Neuronal stem cell (in vitro differentiated cells): ENCODE measurements at regions not wholly inside any gene's neighbourhood (a gene's known extent, or its start where the extent isn't known, plus 50 kb on each side); places are given as distances from the start of the nearest gene placed in this dataset.

Experiments used
- DNase-seq: peaks from one replicate; pipeline ENCODE4 v3.0.0-alpha.2; 2013; ENCODE audit warnings: low spot score
- H2AFZ ChIP-seq: one replicate; pipeline ENCODE4 v1.6.1; 2013; ENCODE audit warnings: mild to moderate bottlenecking, low read length, inconsistent platforms
- H2AK5ac ChIP-seq: 2 replicates; pipeline ENCODE4 v1.6.1; 2013; ENCODE audit warnings: low read depth, mild to moderate bottlenecking, inconsistent platforms, low read length, moderate library complexity, mixed read lengths
- H2BK120ac ChIP-seq: 2 replicates; pipeline ENCODE4 v1.6.1; 2013; ENCODE audit warnings: low read depth, mild to moderate bottlenecking, inconsistent platforms, low read length, moderate library complexity, mixed read lengths
- H2BK12ac ChIP-seq: one replicate; pipeline ENCODE4 v1.6.1; 2013; ENCODE audit warnings: low read length, inconsistent platforms
- H2BK15ac ChIP-seq: 2 replicates; pipeline ENCODE4 v1.6.1; 2013; ENCODE audit warnings: mild to moderate bottlenecking, low read length, inconsistent platforms, mixed read lengths
- H2BK5ac ChIP-seq: one replicate; pipeline ENCODE4 v1.6.1; 2013; ENCODE audit warnings: inconsistent platforms, mild to moderate bottlenecking, low read length, moderate library complexity
- H3K14ac ChIP-seq: one replicate; pipeline ENCODE4 v1.6.1; 2013; ENCODE audit warnings: low read length, inconsistent platforms
- H3K18ac ChIP-seq: 2 replicates; pipeline ENCODE4 v1.6.1; 2013; ENCODE audit warnings: low read length, inconsistent platforms
- H3K23ac ChIP-seq: 2 replicates; pipeline ENCODE4 v1.6.1; 2013; ENCODE audit warnings: low read depth, mild to moderate bottlenecking, mixed read lengths, low read length, inconsistent platforms; ENCODE audit not compliant: poor library complexity
- H3K27ac ChIP-seq: replicated peaks from 3 replicates; pipeline ENCODE4 v1.5.1; 2013; ENCODE audit warnings: low read length, inconsistent platforms
- H3K27me3 ChIP-seq, 3 experiments: 2 replicates each; pipeline ENCODE4 v1.6.1; 2013; ENCODE audit warnings: low read length in 3 of 3, mild to moderate bottlenecking in 2 of 3, inconsistent platforms in 1 of 3, low read depth in 1 of 3, mixed read lengths in 1 of 3, moderate library complexity in 1 of 3; ENCODE audit not compliant: control insufficient read depth in 3 of 3, insufficient read depth in 3 of 3
- H3K36me3 ChIP-seq, 2 donors: replicated peaks in 1 of 2; 2 replicates each; pipeline ENCODE4 v1.6.1; 2013; ENCODE audit warnings: low read length in 2 of 2; ENCODE audit not compliant: control insufficient read depth in 2 of 2, insufficient read depth in 2 of 2
- H3K4ac ChIP-seq: 2 replicates; pipeline ENCODE4 v1.6.1; 2013; ENCODE audit warnings: inconsistent platforms, mild to moderate bottlenecking, low read length, moderate library complexity
- H3K4me1 ChIP-seq, 2 donors: 1 replicate in 1 of 2; 2 replicates in 1 of 2; pipeline ENCODE4 v1.6.1; 2013; ENCODE audit warnings: low read length in 2 of 2, low read depth in 1 of 2; ENCODE audit not compliant: control insufficient read depth in 2 of 2, insufficient read depth in 1 of 2
- H3K4me2 ChIP-seq: one replicate; pipeline ENCODE4 v1.6.1; 2013; ENCODE audit warnings: mild to moderate bottlenecking, low read length, inconsistent platforms; ENCODE audit not compliant: insufficient read depth, poor library complexity, severe bottlenecking
- H3K4me3 ChIP-seq, 2 donors: 2 replicates each; pipeline ENCODE4 v1.5.1; 2013; ENCODE audit warnings: low read length in 2 of 2, mild to moderate bottlenecking in 2 of 2, inconsistent platforms in 1 of 2, moderate library complexity in 1 of 2
- H3K79me1 ChIP-seq: one replicate; pipeline ENCODE4 v1.6.1; 2013; ENCODE audit warnings: low read depth, mild to moderate bottlenecking, inconsistent platforms, low read length, moderate library complexity
- H3K9ac ChIP-seq: one replicate; pipeline ENCODE4 v1.6.1; 2013; ENCODE audit warnings: mild to moderate bottlenecking, low read depth, low read length, inconsistent platforms; ENCODE audit not compliant: poor library complexity
- H3K9me3 ChIP-seq, 2 donors: replicated peaks in 1 of 2; 2 replicates each; pipeline versions ENCODE3 to v1.6.1; 2013; ENCODE audit warnings: low read length in 2 of 2, mild to moderate bottlenecking in 2 of 2, inconsistent platforms in 1 of 2, low read depth in 1 of 2, mixed read lengths in 1 of 2, moderate library complexity in 1 of 2; ENCODE audit not compliant: control insufficient read depth in 2 of 2, insufficient read depth in 1 of 2
- H4K8ac ChIP-seq: one replicate; pipeline ENCODE4 v1.6.1; 2013; ENCODE audit warnings: low read depth, mild to moderate bottlenecking, inconsistent platforms, low read length, moderate library complexity
- H4K91ac ChIP-seq: one replicate; pipeline ENCODE4 v1.6.1; 2013; ENCODE audit warnings: low read length, low read depth, mild to moderate bottlenecking, inconsistent platforms; ENCODE audit not compliant: poor library complexity
- WGBS, 2 donors: extraction: QIAGEN DNeasy Blood & Tissue Kit; methylation state at CpG; one replicate each; pipeline ENCODE4 v1.1.7; 2013; ENCODE audit warnings: missing lambda C conversion rate in 2 of 2, mixed read lengths in 1 of 2; ENCODE audit not compliant: insufficient read length in 2 of 2, insufficient replicate concordance in 1 of 2; ENCODE audit errors: extremely low coverage in 2 of 2; 5-methylcytosine and 5-hydroxymethylcytosine counted together

DNA sequence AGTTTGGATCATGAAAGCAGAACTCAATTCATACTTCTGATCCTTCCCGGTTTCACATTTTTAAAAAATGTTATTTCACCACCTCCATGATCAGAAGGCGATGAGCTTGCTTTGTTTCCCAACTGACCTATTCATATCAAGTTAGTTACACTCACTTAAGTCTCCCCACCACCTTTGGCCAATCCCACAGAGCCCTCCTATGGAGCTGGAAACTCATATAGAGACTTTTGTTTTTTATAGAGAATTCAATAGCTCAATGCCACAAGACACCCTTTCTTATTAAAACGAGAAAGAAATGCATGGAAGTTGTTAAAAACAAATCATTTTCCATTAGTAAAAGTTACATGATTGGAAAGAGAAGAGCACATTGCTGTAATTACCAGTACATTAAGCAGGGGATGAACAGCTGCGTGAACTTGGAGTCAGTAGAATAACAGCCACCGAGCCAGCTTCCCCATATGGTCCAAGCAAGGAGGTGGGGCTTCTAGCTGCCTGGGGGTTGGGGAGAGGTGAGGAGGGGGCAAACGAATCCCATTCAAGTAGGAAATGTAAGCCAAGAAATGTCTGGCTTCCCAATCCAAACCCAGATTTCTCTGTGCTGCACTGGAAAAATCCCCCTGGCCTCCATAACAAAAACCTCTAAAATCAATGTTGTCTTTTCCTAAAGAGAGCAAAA lies 614.5 kb downstream of the IRS1 start:
- Histone ChIP-seq H2BK120ac (no peak overlapping the region), H2BK15ac (no peak overlapping the region), H3K4me2 (no peak overlapping the region), H4K91ac (no peak overlapping the region), H3K4me3 (no peak overlapping the region), H3K18ac (no peak overlapping the region), H3K27ac (peak overlapping the region; percentile 64), H2BK5ac (no peak overlapping the region), H2BK12ac (no peak overlapping the region), H4K8ac (no peak overlapping the region), H2AK5ac (no peak overlapping the region), H3K79me1 (no peaks in the 10 kb centered on the region), H3K23ac (no peak overlapping the region), H3K14ac (no peak overlapping the region), H3K4ac (no peak overlapping the region), H3K27me3 (no peaks in the 10 kb centered on the region), H3K36me3 (no peaks in the 10 kb centered on the region), H3K4me1 (peaks cover 12 to 14% of the 10 kb centered on the region in 2 donors), H3K9me3 (peaks cover 0 to 21% of the 10 kb centered on the region in 2 donors), H3K9ac (no peak overlapping the region), H2AFZ (peak overlapping the region; percentile 73)
- DNase-seq = no peak
- no CpG with 5 or more reads among the region's 6 CpGs for WGBS, 2 donors

DNA sequence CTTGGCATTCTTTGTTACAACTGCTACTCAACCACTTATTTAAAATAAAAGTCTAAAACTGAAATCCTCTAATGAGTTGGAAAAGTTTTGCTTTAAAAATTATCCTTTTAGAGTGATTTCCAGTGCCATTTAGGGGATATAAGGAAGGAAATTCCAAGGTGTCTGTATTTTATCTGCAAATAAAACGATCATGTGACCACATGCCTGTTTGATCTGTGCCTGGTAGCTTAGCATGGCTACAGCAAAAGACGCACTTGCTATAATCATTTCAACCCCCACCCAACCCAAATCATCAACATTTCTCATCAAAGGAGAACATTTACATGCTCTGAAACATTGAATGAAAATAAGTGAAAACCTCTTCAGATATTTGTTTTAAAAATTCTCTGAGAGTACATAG lies 615.1 kb downstream of the IRS1 start:
- Histone ChIP-seq H3K9ac (no peak overlapping the region), H2AFZ (peak overlapping the region; percentile 73), H3K4me3 (no peak overlapping the region), H3K4me2 (no peak overlapping the region), H2BK12ac (no peak overlapping the region), H3K9me3 (peaks cover 0 to 24% of the 10 kb centered on the region in 2 donors), H3K4me1 (peaks cover 12 to 14% of the 10 kb centered on the region in 2 donors), H3K23ac (no peak overlapping the region), H3K79me1 (no peaks in the 10 kb centered on the region), H2BK120ac (no peak overlapping the region), H3K27me3 (no peaks in the 10 kb centered on the region), H2AK5ac (no peak overlapping the region), H2BK5ac (no peak overlapping the region), H3K4ac (no peak overlapping the region), H4K91ac (no peak overlapping the region), H4K8ac (no peak overlapping the region), H3K36me3 (no peaks in the 10 kb centered on the region), H3K14ac (no peak overlapping the region), H2BK15ac (no peak overlapping the region), H3K18ac (no peak overlapping the region), H3K27ac (no peak overlapping the region)
- DNase-seq = no peak
- WGBS, 2 donors = no CpG with 5 or more reads among the region's 2 CpGs

DNA sequence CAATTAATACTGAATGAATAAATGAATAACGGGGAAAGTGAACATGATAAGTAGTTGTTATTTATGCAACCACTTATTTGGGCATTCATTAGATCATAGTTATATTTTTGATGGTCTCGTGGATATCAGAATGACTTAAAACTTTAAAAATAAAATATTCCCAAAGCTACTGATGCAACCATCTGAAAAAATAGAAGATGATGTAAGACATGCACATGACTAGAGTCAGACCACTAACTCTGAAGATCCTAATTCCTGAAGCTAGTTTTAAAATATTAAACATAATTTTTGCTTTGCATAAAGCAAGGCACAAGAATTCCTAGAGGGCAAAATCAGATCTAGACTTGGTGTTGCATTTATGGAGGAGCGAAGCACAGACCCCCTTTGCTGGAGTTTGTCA lies 616.1 kb downstream of the IRS1 start:
- no peak overlapping the region for H2BK12ac ChIP-seq
- no peak overlapping the region for H3K27ac ChIP-seq
- H3K4me1 ChIP-seq = peaks cover 12 to 14% of the 10 kb centered on the region in 2 donors
- no peak overlapping the region for H3K23ac ChIP-seq
- H3K4me2 ChIP-seq = no peak overlapping the region
- no peak overlapping the region for H3K4me3 ChIP-seq
- H2BK15ac ChIP-seq = no peak overlapping the region
- peaks cover 2 to 32% of the 10 kb centered on the region in 2 donors for H3K9me3 ChIP-seq
- H3K4ac ChIP-seq = no peak overlapping the region
- no peak overlapping the region for H3K9ac ChIP-seq
- H4K8ac ChIP-seq = no peak overlapping the region
- no peak overlapping the region for H3K14ac ChIP-seq
- no peaks in the 10 kb centered on the region for H3K79me1 ChIP-seq
- H3K36me3 ChIP-seq = no peaks in the 10 kb centered on the region
- H2AK5ac ChIP-seq = no peak overlapping the region
- WGBS, 2 donors = no CpG with 5 or more reads among the region's 3 CpGs
- no peak overlapping the region for H2BK120ac ChIP-seq
- H2AFZ ChIP-seq = no peak overlapping the region
- no peak overlapping the region for H3K18ac ChIP-seq
- H4K91ac ChIP-seq = no peak overlapping the region
- no peak overlapping the region for H2BK5ac ChIP-seq
- H3K27me3 ChIP-seq = no peaks in the 10 kb centered on the region
- DNase-seq = no peak

DNA sequence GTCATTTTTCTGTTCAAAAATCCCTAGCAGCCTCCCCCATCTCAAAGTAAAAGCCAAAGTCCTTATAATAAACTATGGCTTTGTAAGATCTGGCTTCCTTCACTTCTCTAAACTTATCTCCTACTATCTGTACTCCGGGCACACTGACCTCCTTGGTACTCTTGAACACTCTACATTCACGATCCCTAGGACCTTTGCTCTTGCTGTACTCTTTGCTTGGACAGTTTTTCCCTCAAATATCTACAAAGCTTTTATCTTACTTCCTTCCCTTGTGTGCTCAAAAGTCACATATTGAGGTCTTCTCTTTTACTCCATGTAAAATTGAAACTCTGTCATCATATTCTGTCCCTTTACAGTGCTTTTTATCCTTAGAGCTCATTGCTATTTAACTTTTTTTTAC lies 616.6 kb downstream of the IRS1 start:
- H3K9me3 ChIP-seq = peaks cover 2 to 38% of the 10 kb centered on the region in 2 donors
- H2AK5ac ChIP-seq = no peak overlapping the region
- no peaks in the 10 kb centered on the region for H3K36me3 ChIP-seq
- no peak overlapping the region for H3K4me3 ChIP-seq
- H4K91ac ChIP-seq = no peak overlapping the region
- H3K4ac ChIP-seq = no peak overlapping the region
- no peak overlapping the region for H3K27ac ChIP-seq
- H2BK12ac ChIP-seq = no peak overlapping the region
- no peak overlapping the region for H3K9ac ChIP-seq
- H2BK5ac ChIP-seq = no peak overlapping the region
- H3K4me1 ChIP-seq = peaks cover 12 to 14% of the 10 kb centered on the region in 2 donors
- DNase-seq = no peak
- H4K8ac ChIP-seq = no peak overlapping the region
- no peak overlapping the region for H3K23ac ChIP-seq
- no peak overlapping the region for H3K4me2 ChIP-seq
- H2BK120ac ChIP-seq = no peak overlapping the region
- no peaks in the 10 kb centered on the region for H3K79me1 ChIP-seq
- no peak overlapping the region for H2BK15ac ChIP-seq
- H3K18ac ChIP-seq = no peak overlapping the region
- WGBS, 2 donors = no CpG with 5 or more reads among the region's 2 CpGs
- no peak overlapping the region for H2AFZ ChIP-seq
- no peaks in the 10 kb centered on the region for H3K27me3 ChIP-seq
- no peak overlapping the region for H3K14ac ChIP-seq
